HG03097 (cell line): ENCODE measurements at regions not wholly inside any gene's neighbourhood (a gene's known extent, or its start where the extent isn't known, plus 50 kb on each side); places are given as distances from the start of the nearest gene placed in this dataset.

Source experiments
- ATAC-seq: cut with Tn5 transposase; IDR thresholded peaks from one replicate; pipeline ENCODE4 v1.9.1; 2021; ENCODE audit not compliant: unreplicated experiment, low FRiP score

- no peak for ATAC-seq
Observed at GRCh38 chr15:93469994-93470393, 381.0 kb upstream of the RGMA start.

- no peak for ATAC-seq
Observed at GRCh38 chr15:93467337-93467736, 378.3 kb upstream of the RGMA start.

DNA sequence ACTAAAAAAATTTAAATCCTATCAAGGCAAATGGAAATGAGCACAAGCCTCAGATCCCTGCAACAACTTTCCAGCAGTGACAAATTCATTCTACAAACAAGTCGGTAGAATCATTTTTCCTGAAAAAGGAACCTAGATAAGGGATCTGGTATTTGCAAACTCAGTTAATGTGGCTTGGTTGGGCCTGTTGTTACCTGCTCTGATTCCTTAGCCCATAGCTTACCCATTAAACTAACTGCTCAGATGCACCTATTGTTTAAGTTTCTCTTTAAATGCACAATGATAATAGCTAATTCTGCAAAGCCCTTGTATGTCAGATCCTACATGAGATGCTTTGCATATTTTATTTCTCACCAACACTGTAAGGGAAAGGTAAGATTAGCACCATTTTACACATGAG, 377.4 kb upstream of the RGMA start:
- no peak for ATAC-seq

- no peak for ATAC-seq
Observed at GRCh38 chr15:93462690-93463089, 373.7 kb upstream of the RGMA start.

GRCh38 chr15:93460717-93461116, 371.7 kb upstream of the RGMA start:
- peak; percentile 94 for ATAC-seq

GRCh38 chr15:93459396-93459795, 370.4 kb upstream of the RGMA start:
- no peak for ATAC-seq

DNA sequence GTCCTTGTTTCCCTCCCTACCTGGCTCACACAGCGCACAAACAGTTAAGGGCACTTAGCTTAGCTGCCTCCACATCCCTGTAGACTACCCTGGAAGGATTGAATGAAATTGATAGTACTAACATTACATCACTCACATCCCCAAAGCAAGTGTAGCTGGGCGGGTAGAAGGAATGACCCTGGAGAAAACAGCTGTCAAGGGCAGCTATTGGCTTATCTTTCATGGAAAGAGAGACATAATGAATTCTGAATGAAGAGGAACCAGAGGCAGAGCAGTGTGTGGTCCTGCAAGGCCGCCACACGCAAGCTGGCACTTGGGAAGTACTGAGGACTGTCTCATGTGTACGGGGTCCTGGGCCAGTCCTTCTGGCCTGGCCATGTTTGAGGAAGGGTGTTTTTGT, 369.6 kb upstream of the RGMA start:
- no peak for ATAC-seq

GRCh38 chr15:93454788-93455187, 365.8 kb upstream of the RGMA start:
- ATAC-seq = no peak

GRCh38 chr15:93452537-93453211, 363.7 kb upstream of the RGMA start:
- no peak for ATAC-seq

- no peak for ATAC-seq
Observed at GRCh38 chr15:93451822-93452221, 362.8 kb upstream of the RGMA start.

DNA sequence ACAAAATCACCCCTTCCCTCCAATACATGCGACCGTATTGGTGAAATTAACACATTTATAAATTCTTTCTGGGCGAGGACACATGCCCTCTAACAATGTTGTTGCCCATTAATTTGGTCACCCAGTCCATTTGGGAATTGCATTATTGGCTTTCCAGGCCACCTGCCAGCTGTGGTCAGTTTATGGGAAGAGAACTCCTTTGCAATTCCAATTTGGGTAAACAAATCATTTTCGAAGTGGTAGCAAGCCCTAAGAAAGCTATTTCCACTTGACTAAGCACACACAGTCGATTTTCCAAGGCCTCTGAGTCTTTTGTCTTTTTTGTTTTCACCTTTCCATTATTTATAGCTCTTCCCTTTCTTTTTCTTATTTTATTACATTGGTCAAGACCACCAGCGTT, 362.3 kb upstream of the RGMA start:
- ATAC-seq = no peak

- ATAC-seq = no peak
Observed at GRCh38 chr15:93449798-93450197, 360.8 kb upstream of the RGMA start.

GRCh38 chr15:93438310-93438709, 349.3 kb upstream of the RGMA start:
- ATAC-seq = no peak

DNA sequence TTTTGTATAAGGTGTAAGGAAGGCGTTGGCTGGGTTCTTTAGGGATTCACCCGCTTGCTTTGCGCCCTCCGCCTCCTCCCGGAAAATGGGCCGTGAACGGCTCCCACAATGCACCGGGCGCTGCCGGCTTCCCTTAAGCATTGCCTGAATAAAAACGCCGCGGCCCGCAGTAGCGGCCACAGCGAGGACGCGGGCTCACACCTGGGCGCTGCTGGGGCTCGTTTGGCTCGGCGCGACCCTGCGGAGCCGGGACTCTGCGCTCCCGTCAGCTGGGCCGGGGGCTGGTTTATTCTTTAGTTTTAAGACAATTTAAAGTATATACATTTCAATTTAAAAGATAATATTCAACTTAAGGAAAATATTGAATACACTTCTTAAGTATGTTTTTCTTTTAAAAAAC, 343.5 kb upstream of the RGMA start:
- no peak for ATAC-seq

DNA sequence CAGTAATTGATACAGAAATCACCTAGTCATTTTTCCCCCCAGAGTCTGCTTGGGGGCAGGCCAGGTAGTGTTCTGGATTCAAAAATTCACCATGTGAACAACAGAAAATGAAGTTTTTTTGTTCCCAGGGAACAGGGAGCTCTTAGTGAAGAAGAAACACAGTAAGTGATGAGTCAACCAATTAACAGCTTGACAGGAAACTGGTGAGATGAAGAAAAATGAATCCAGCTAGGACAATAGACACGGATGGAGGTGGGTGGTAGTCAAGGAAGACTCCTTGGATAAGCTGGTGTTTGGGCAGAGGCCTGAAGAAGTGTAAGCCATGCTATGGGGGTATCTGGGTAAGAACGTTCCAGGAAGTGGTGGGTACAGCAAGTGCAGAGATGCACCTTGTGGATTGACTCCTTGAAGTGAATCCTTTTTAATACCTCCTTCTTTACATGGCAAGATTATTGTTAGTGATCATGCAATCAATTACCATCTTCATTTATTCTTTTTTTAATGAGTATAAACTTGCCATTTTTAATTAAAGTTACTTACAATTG, 339.9 kb upstream of the RGMA start:
- no peak for ATAC-seq

- no peak for ATAC-seq
Observed at GRCh38 chr15:93428150-93428549, 339.1 kb upstream of the RGMA start.

DNA sequence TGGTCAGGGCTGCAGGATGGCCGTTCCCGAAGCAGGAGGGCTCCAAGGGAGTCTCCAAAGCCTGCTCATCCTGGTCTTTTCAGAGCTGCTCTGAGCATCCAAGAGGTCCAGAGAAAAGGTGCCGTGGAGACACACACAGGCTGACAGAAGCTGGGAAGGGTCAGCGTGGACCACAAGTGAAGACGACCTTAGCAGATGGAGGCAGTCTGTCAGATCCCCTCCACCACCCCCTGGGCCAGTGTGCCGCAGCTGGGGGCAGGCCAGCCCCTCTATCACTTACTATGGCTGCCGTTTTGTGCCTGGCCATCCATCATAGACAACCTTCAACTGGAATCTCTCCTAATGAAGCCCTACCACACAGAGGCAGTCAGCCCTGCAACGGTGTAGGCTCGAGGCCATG, 335.1 kb upstream of the RGMA start:
- no peak for ATAC-seq

GRCh38 chr15:93422476-93422875, 333.5 kb upstream of the RGMA start:
- ATAC-seq = no peak

DNA sequence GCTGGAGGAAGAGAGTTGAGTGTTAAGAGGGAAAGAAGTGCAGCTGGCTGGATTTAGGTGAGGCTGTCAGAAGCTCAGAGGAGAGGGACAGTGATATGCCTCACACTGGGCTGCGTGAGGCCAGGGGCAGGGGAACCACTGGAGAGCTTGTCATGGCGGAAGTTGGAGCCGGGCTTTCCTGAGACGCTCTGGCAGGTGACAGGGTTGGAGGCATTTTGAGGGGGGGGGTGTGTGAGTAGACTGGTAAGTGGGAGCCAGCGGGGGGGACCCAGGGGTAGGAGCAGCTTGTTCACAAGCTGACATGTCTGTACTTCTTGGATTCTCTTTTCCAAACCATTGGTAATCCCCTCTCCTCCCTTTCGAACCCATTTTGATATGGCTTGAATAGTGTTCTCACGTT, 331.5 kb upstream of the RGMA start:
- ATAC-seq = no peak

DNA sequence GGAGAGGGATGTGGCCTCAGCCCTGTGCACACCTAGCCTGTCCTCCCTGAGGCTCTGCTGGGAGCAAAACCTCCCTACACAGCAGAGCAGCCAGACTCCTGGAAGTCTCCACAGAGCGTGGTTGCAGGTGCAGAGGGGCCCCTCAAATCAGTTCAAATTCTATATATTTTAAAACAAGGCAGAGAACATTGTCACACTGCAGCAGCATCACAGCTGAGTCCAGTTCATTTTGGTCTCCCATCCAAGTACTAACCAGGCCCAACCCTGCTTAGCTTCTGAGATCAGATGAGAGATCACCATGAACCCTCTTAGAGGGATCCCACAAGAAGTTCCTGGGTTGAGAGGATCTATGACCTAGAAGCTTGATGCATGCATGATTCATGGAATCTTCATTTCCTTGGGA, 331.0 kb upstream of the RGMA start:
- no peak for ATAC-seq

DNA sequence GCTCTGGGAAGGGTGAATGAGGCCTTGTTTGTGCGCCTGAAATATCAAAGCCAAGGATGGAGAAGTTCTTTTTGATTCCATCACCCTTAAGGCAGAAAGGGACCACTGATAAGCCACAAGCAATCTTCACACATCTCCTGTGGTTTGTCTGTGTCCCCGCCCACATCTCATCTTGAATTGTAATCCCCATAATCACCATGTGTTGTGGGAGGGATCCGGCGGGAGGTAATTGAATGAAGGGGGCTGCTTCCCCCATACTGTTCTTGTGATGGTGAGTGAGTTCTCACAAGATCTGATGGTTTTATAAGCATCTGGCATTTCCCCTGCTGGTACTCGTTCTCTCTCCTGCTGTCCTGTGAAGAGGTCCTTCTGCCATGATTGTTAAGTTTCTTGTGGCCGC, 329.6 kb upstream of the RGMA start:
- ATAC-seq = no peak

DNA sequence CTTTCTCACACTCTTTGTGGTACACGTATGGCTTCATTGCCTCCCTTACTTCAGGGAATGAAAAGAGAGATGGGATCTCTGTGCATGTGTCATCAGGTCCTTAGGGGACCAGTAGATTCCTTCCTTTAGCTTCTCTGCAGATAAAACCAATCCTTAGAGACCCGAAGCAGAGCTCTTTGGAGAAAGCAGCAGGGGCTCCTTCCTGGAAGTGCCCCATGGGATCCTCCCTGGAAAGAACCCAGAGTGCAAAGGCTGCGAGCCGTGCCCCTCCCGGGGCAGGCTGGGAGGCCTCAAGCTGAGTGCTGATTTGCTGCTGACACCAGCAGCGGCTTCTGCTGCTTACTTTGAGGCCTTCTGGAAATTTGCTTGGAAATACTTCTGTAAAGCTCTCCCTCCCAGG, 328.6 kb upstream of the RGMA start:
- no peak for ATAC-seq

- no peak for ATAC-seq
Observed at GRCh38 chr15:93417156-93417555, 328.1 kb upstream of the RGMA start.
